Nephron progenitor cell (in vitro differentiated cells): ENCODE measurements at regions not wholly inside any gene's neighbourhood (a gene's known extent, or its start where the extent isn't known, plus 50 kb on each side); places are given as distances from the start of the nearest gene placed in this dataset.

Experiments used
- DNase-seq: peaks from one replicate; pipeline ENCODE4 v3.0.0; 2021
- H3K27ac Mint-ChIP-seq: 2 replicates; pipeline ENCODE4 v1.8.0; 2021; ENCODE audit warnings: mild to moderate bottlenecking, moderate library complexity, mixed read lengths
- H3K27me3 Mint-ChIP-seq: 2 replicates; pipeline ENCODE4 v1.8.0; 2021; ENCODE audit warnings: mild to moderate bottlenecking, low read depth, mixed read lengths; ENCODE audit not compliant: poor library complexity
- H3K36me3 Mint-ChIP-seq: 2 replicates; pipeline ENCODE4 v1.8.0; 2021; ENCODE audit warnings: low read depth, mixed read lengths
- H3K4me1 Mint-ChIP-seq: 2 replicates; pipeline ENCODE4 v1.8.0; 2021; ENCODE audit warnings: mixed read lengths
- H3K4me3 Mint-ChIP-seq: 2 replicates; pipeline ENCODE4 v1.8.0; 2021; ENCODE audit warnings: mild to moderate bottlenecking, moderate library complexity, mixed read lengths
- H3K9me3 Mint-ChIP-seq: 2 replicates; pipeline ENCODE4 v1.8.0; 2021; ENCODE audit warnings: mild to moderate bottlenecking, moderate library complexity, mixed read lengths
- TF ChIP-seq, protein P1 (sequence below): fragments of 200-600 bp; sonication (generic); IDR thresholded peaks from 2 replicates; pipeline ENCODE4 v1.5.0; 2021; ENCODE audit warnings: antibody characterized with exemption

DNA sequence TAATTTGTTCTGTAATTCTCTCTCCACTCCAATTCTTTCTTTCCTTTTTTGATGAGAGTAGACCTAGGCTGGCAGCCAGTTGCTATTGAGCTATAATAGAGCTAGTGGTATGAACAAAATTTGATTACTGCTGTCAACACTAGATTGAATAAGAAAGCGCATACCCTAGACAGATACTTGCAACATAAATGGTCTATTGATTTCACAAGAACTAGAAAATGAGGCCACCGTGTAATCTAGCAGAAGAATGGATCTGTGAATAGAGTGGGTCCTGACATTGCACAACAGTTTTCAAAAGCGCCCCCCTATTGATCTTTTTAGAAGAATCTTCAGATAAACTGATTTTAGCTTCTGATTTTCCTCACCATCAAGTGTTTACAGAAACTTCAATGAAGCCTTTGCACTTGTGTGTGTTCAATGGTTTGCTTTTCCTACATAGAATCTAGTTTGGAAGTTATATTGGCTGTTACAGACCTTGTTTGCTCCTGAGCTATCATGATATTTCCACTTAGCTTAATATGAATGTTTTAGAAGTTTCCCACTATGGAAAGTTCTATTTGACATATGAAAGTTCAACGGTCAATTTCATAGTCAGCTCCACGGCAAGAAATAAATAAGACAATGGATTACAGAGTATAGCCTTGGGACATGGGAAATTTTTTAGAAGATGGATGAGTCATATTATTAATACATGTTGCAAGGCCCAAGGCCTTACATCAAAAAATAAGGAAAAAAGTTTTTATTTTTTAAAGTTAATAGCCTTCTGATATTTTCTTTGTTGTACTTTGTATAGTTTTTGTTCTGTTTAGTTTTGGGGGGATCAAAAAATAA is 55.6 kb downstream of the UTRN start:
- Mint-ChIP-seq H3K4me1 (peaks cover 21% of the 10 kb centered on the region), H3K9me3 (no peaks in the 10 kb centered on the region), H3K27me3 (peaks cover 4% of the 10 kb centered on the region), H3K27ac (no peak overlapping the region), H3K36me3 (peaks cover 9% of the 10 kb centered on the region), H3K4me3 (no peak overlapping the region)
- DNase-seq = no peak
- TF ChIP-seq, protein P1, sequence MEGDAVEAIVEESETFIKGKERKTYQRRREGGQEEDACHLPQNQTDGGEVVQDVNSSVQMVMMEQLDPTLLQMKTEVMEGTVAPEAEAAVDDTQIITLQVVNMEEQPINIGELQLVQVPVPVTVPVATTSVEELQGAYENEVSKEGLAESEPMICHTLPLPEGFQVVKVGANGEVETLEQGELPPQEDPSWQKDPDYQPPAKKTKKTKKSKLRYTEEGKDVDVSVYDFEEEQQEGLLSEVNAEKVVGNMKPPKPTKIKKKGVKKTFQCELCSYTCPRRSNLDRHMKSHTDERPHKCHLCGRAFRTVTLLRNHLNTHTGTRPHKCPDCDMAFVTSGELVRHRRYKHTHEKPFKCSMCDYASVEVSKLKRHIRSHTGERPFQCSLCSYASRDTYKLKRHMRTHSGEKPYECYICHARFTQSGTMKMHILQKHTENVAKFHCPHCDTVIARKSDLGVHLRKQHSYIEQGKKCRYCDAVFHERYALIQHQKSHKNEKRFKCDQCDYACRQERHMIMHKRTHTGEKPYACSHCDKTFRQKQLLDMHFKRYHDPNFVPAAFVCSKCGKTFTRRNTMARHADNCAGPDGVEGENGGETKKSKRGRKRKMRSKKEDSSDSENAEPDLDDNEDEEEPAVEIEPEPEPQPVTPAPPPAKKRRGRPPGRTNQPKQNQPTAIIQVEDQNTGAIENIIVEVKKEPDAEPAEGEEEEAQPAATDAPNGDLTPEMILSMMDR = no peak

DNA sequence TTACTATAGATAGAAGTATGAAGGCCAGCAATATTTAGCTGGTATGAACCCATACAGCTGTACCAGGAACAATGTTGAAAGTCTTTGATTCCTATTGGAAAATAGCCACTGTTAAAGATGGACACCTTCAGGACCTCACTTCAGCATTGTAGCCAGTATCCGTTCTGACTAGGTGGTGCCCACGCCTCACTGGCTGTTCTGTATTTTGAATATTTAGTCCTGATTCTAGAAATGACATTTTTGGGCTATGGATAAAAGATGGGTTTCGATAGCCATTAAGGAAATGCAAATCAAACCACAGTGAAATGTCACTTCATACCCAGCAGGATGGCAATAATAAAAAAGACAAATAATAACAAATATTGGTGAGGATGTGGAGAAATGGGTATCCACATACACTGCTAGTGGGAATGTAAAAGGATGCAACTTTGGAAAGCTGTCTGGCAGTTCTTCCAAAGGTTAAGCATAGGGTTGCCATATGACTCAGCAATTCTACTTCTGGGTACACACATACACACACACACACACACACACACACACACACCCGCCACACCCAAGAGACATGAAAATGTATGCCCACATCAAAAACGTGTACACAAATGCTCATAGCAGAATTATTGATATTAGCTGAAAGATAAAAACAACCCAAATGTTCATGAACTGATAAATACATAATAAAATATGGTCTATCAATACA is 56.8 kb downstream of the UTRN start:
- TF ChIP-seq, protein P1 = no peak
- Mint-ChIP-seq H3K4me3 (no peak overlapping the region), H3K27ac (no peak overlapping the region), H3K4me1 (peaks cover 24% of the 10 kb centered on the region), H3K9me3 (no peaks in the 10 kb centered on the region), H3K27me3 (peaks cover 4% of the 10 kb centered on the region), H3K36me3 (peaks cover 13% of the 10 kb centered on the region)
- no peak for DNase-seq

DNA sequence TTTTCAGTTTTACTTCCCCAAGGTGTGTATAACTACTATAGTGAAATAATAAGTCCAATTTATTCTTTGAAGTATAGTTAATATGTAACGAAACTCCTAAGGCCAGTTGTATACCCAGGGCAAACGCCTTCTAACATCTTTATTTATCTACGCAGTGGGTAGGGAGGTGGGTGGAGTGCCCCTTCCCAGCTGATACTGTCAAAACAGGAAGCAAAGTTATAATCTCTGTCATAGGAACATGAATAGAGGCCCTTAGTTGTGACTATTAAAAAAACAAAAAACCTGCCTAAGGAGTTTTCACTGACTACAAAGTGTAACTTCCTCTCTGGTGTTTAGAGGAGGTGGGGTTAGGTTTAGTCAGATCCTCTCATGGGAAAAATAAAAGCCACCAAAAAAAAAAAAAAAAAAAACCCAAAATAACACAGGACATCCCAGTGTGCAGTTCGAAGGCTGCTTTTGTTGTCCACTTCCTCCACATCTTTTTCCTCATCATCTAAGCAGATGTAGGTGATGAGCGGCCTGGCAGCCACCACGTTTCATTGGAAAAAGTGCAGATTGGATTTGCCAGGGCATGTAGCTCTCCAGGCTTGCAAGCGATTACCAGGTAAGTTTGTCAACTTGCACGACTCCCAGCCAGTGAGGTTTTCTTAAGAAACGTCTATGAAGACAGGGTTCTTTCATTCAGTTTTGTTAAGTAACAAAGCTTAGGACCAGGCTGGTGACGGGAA is 58.7 kb downstream of the UTRN start:
- H3K9me3 Mint-ChIP-seq = peaks cover 8% of the 10 kb centered on the region
- no peak for DNase-seq
- peak overlapping the region; percentile 76 for H3K27ac Mint-ChIP-seq
- H3K4me3 Mint-ChIP-seq = no peak overlapping the region
- peaks cover 37% of the 10 kb centered on the region for H3K4me1 Mint-ChIP-seq
- TF ChIP-seq, protein P1 = no peak
- peaks cover 29% of the 10 kb centered on the region for H3K36me3 Mint-ChIP-seq
- peaks cover 6% of the 10 kb centered on the region for H3K27me3 Mint-ChIP-seq

DNA sequence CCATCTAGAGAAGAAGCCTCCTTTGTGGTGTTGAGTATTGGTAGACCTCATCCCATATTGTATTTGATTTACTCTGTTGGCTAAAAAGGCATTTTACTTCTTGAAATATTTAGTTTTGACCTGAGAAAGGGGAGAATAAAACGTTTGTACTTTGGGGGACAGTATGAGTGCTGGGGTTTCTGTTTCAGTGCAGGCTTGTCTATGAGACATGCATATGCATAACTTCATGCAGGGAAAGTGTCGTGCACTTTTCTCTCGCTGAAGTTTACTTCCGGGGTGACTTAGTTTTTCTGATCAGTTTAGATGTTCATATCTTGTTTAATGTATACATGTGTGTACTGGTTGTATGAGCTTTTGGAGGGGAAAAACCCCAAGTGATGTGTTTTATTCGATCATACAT is 59.5 kb downstream of the UTRN start:
- Mint-ChIP-seq H3K4me3 (no peak overlapping the region), H3K4me1 (peaks cover 38% of the 10 kb centered on the region)
- no peak for DNase-seq

DNA sequence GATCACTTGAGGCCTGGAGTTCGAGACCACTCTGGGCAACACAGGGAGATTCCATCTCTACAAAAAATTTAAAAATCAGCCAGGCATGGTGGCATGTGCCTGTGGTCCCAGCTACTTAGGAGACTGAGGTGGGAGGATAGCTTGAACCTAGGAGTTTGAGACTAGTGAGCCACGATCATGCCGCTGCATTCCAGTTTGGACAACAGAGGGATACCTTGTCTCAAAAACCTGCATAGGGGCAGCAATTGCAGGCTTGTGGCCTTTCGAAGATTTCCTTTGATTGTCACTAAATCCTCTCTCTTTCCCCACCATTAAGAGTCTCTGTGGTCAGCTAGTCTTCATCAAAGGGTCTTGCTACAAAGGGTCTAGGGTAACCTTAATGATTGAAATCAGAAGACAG is 60.3 kb downstream of the UTRN start:
- no peak overlapping the region for H3K4me3 Mint-ChIP-seq
- no peak for DNase-seq
- TF ChIP-seq, protein P1 = no peak
- peaks cover 29% of the 10 kb centered on the region for H3K36me3 Mint-ChIP-seq
- peaks cover 46% of the 10 kb centered on the region for H3K4me1 Mint-ChIP-seq
- H3K27ac Mint-ChIP-seq = peak overlapping the region; percentile 76
- H3K27me3 Mint-ChIP-seq = peaks cover 6% of the 10 kb centered on the region
- H3K9me3 Mint-ChIP-seq = peaks cover 8% of the 10 kb centered on the region

More for the DNA sequence above, 59.5 kb downstream of the UTRN start:
- H3K27ac Mint-ChIP-seq = peak overlapping the region; percentile 76
- H3K36me3 Mint-ChIP-seq = peaks cover 29% of the 10 kb centered on the region
- TF ChIP-seq, protein P1 = no peak
- H3K9me3 Mint-ChIP-seq = peaks cover 8% of the 10 kb centered on the region
- peaks cover 6% of the 10 kb centered on the region for H3K27me3 Mint-ChIP-seq
